Fibroblast of skin of scalp (primary cell): ENCODE measurements at regions not wholly inside any gene's neighbourhood (a gene's known extent, or its start where the extent isn't known, plus 50 kb on each side); places are given as distances from the start of the nearest gene placed in this dataset.
"Not testable (repeated sequence)": the region's sequence is repeated elsewhere in the genome, so short reads cannot be mapped to it uniquely, and the experiment has no call there.

Experiments
- DNase-seq: peaks from one replicate; pipeline ENCODE4 v3.0.0-alpha.2; 2013

GRCh38 chr9:99488131-99489059 is 266.3 kb downstream of the SEC61B start:
- no peak for DNase-seq

GRCh38 chr9:99489060-99489413 is 267.0 kb downstream of the SEC61B start:
- DNase-seq: peak; percentile 86

GRCh38 chr9:99490729-99491128 is 268.6 kb downstream of the SEC61B start:
- peak; percentile 64 for DNase-seq

- peak; percentile 14 for DNase-seq
Observed at GRCh38 chr9:99491408-99492158, 269.5 kb downstream of the SEC61B start.

GRCh38 chr9:99497641-99498040 is 275.6 kb downstream of the SEC61B start:
- DNase-seq: no peak

- not testable (repeated sequence) for DNase-seq
Observed at GRCh38 chr9:99498979-99499378, 276.9 kb downstream of the SEC61B start.

GRCh38 chr9:99505936-99506335 is 283.9 kb downstream of the SEC61B start:
- DNase-seq: peak; percentile 44

GRCh38 chr9:99506747-99507348 is 284.8 kb downstream of the SEC61B start:
- DNase-seq: peak; percentile 39

- DNase-seq: peak; percentile 6
Observed at GRCh38 chr9:99509065-99509745, 287.1 kb downstream of the SEC61B start.

- no peak for DNase-seq
Observed at GRCh38 chr9:99509900-99510535, 287.9 kb downstream of the SEC61B start.

GRCh38 chr9:99511723-99512122 is 289.6 kb downstream of the SEC61B start:
- DNase-seq: no peak

GRCh38 chr9:99513441-99514112 is 291.5 kb downstream of the SEC61B start:
- no peak for DNase-seq

GRCh38 chr9:99515093-99515492 is 293.0 kb downstream of the SEC61B start:
- DNase-seq: no peak

- no peak for DNase-seq
Observed at GRCh38 chr9:99515895-99516656, 294.0 kb downstream of the SEC61B start.

GRCh38 chr9:99516657-99517049 is 294.6 kb downstream of the SEC61B start:
- peak; percentile 9 for DNase-seq

- no peak for DNase-seq
Observed at GRCh38 chr9:99523838-99524237, 297.8 kb upstream of the NR4A3 start.

- DNase-seq: no peak
Observed at GRCh38 chr9:99531313-99531712, 290.4 kb upstream of the NR4A3 start.

- no peak for DNase-seq
Observed at GRCh38 chr9:99533421-99533820, 288.3 kb upstream of the NR4A3 start.

- DNase-seq: no peak
Observed at GRCh38 chr9:99537996-99538395, 283.7 kb upstream of the NR4A3 start.

- peak; percentile 1 for DNase-seq
Observed at GRCh38 chr9:99544526-99544925, 277.2 kb upstream of the NR4A3 start.

GRCh38 chr9:99549441-99549840 is 272.2 kb upstream of the NR4A3 start:
- DNase-seq: no peak
